HL-60 (cell line): ENCODE measurements at regions not wholly inside any gene's neighbourhood (a gene's known extent, or its start where the extent isn't known, plus 50 kb on each side); places are given as distances from the start of the nearest gene placed in this dataset.
"Not testable (repeated sequence)": the region's sequence is repeated elsewhere in the genome, so short reads cannot be mapped to it uniquely, and the experiment has no call there.

ENCODE experiments used
- DNase-seq, 2 experiments: peaks; one replicate each; pipeline ENCODE4 v3.0.0-alpha.2; 2010 to 2020; ENCODE audit warnings: low read depth in 1 of 2, low spot score in 1 of 2
- H3K27ac ChIP-seq: fragments of 250-450 bp; sonication (Bioruptor Pico); replicated peaks from 2 replicates; pipeline ENCODE4 v1.5.1; 2020; ENCODE audit warnings: mild to moderate bottlenecking, moderate library complexity
- H3K27me3 ChIP-seq: fragments of 250-450 bp; sonication (Bioruptor Pico); 2 replicates; pipeline ENCODE4 v1.5.1; 2021; ENCODE audit warnings: mild to moderate bottlenecking, moderate library complexity; ENCODE audit not compliant: insufficient read depth, poor library complexity, severe bottlenecking
- H3K4me3 ChIP-seq: replicated peaks from 2 replicates; pipeline ENCODE4 v1.5.1; 2011; ENCODE audit warnings: mild to moderate bottlenecking, control low read depth, low read length; ENCODE audit not compliant: insufficient read depth
- CTCF ChIP-seq: IDR thresholded peaks from one replicate; pipeline ENCODE4 v1.5.1; 2011; ENCODE audit warnings: low read length, control low read depth, inconsistent platforms; ENCODE audit not compliant: insufficient read depth
- GABPA ChIP-seq: IDR thresholded peaks from 2 replicates; pipeline ENCODE4 v1.6.1; 2012; ENCODE audit warnings: low read depth
- POLR2AphosphoS5 ChIP-seq: IDR thresholded peaks from 2 replicates; pipeline ENCODE4 v1.6.1; 2012; ENCODE audit warnings: low read depth
- REST ChIP-seq: IDR thresholded peaks from 2 replicates; pipeline ENCODE4 v1.6.1; 2012; ENCODE audit warnings: low read depth; ENCODE audit not compliant: insufficient replicate concordance
- SPI1 ChIP-seq: IDR thresholded peaks from 2 replicates; pipeline ENCODE4 v1.6.1; 2012; ENCODE audit warnings: low read depth, mild to moderate bottlenecking, borderline replicate concordance

- Histone ChIP-seq H3K4me3 (no peak overlapping the region), H3K27ac (no peak overlapping the region), H3K27me3 (no peaks in the 10 kb centered on the region)
- no peak for TF ChIP-seq REST
- no peak for TF ChIP-seq GABPA
- peak; percentile 35 for TF ChIP-seq CTCF
- no peak for TF ChIP-seq POLR2AphosphoS5
- peak; percentile 3 to 29 for DNase-seq
These were observed 221.8 kb downstream of the FRK start for GRCh38 chr6:115838763-115839401.

- Histone ChIP-seq H3K27me3 (no peaks in the 10 kb centered on the region), H3K4me3 (no peak overlapping the region), H3K27ac (no peak overlapping the region)
- TF ChIP-seq GABPA (no peak), REST (no peak), SPI1 (no peak), CTCF (no peak), POLR2AphosphoS5 (no peak)
- DNase-seq = no peak
These were observed 222.5 kb downstream of the FRK start for GRCh38 chr6:115838216-115838615.

- not testable (repeated sequence) for H3K27me3 ChIP-seq, DNase-seq, H3K27ac ChIP-seq, H3K4me3 ChIP-seq
These were observed 224.3 kb downstream of the FRK start for GRCh38 chr6:115836374-115836773.

- Histone ChIP-seq H3K4me3 (no peak overlapping the region), H3K27me3 (no peaks in the 10 kb centered on the region), H3K27ac (no peak overlapping the region)
- TF ChIP-seq SPI1 (no peak), REST (no peak), CTCF (no peak), GABPA (no peak), POLR2AphosphoS5 (no peak)
- DNase-seq = no peak
These were observed 225.4 kb downstream of the FRK start for GRCh38 chr6:115835314-115835713.

- not testable (repeated sequence) for H3K27ac ChIP-seq, H3K4me3 ChIP-seq, H3K27me3 ChIP-seq, DNase-seq
These were observed 226.1 kb downstream of the FRK start for GRCh38 chr6:115834542-115834941.
